GM12878 (cell line): ENCODE measurements at regions not wholly inside any gene's neighbourhood (a gene's known extent, or its start where the extent isn't known, plus 50 kb on each side); places are given as distances from the start of the nearest gene placed in this dataset.

Source experiments
- ATAC-seq: fragments of 200-7000 bp; cut with Tn5 transposase; 3 replicates; pipeline ENCODE4 v1.9.1; 2020; ENCODE audit warnings: mild to moderate bottlenecking, moderate library complexity
- BruUV-seq: library from RNA; stranded (reverse); fragments of 400-500 nt; replicated peaks from 2 replicates; lab custom pipeline; 2021; lab: Mats Ljungman, UMichigan
- CTCF ChIA-PET: fragments of 300-600 bp; sonication (Branson Sonifier 250); formaldehyde crosslinking; extraction: SDS; loops from one replicate; lab custom pipeline; 2021; ENCODE audit warnings: inconsistent platforms; lab: Yijun Ruan, JAX
- POLR2A ChIA-PET: fragments of 350-600 bp; formaldehyde crosslinking; extraction: SDS; loops from one replicate; lab custom pipeline; 2021; ENCODE audit warnings: inconsistent platforms; lab: Charles Lee
- RAD21 ChIA-PET: fragments of 300-600 bp; sonication (Branson Sonifier 250); formaldehyde crosslinking; loops from one replicate; lab custom pipeline; 2023; ENCODE audit warnings: antibody characterized with exemption; ENCODE audit not compliant: unreplicated experiment; lab: Charles Lee
- SMC1A ChIA-PET: fragments of 300-600 bp; sonication (Branson Sonifier 250); formaldehyde crosslinking; loops from one replicate; lab custom pipeline; 2023; ENCODE audit not compliant: unreplicated experiment, uncharacterized antibody; lab: Charles Lee
- DNase-seq: peaks from one replicate; pipeline ENCODE4 v3.0.0-alpha.2; 2011; ENCODE audit warnings: low read depth, low spot score
- FAIRE-seq: peaks from 3 replicates; lab custom pipeline; 2011; peaks lifted over from hg19 to GRCh38; lab: Jason Lieb, UNC
- H2AFZ ChIP-seq: 2 replicates; pipeline ENCODE4 v1.6.0; 2011; ENCODE audit warnings: low read depth, low read length, control low read depth; ENCODE audit not compliant: control insufficient read depth
- H3K27ac ChIP-seq: 2 replicates; pipeline ENCODE4 v1.5.1; 2011; ENCODE audit warnings: control low read depth; ENCODE audit not compliant: control insufficient read depth, insufficient read depth
- H3K27me3 ChIP-seq, 2 experiments: replicated peaks in 1 of 2; 2 replicates each; pipeline versions ENCODE4 v1.6.0 to v1.6.1; 2011; ENCODE audit warnings: low read length in 1 of 2; ENCODE audit not compliant: control insufficient read depth in 2 of 2, insufficient read depth in 2 of 2
- H3K36me3 ChIP-seq, 2 experiments: 2 replicates each; pipeline ENCODE4 v1.5.1; 2011; ENCODE audit warnings: low read length in 1 of 2; ENCODE audit not compliant: control insufficient read depth in 2 of 2, insufficient read depth in 2 of 2
- H3K4me1 ChIP-seq: 2 replicates; pipeline ENCODE4 v1.6.1; 2011; ENCODE audit warnings: mild to moderate bottlenecking, low read length, moderate library complexity, mixed read lengths; ENCODE audit not compliant: control insufficient read depth, insufficient read depth
- H3K4me2 ChIP-seq: 2 replicates; pipeline ENCODE4 v1.6.0; 2011; ENCODE audit warnings: control low read depth; ENCODE audit not compliant: control insufficient read depth, insufficient read depth
- H3K4me3 ChIP-seq: fragments of 200-600 bp; sonication (generic); 2 replicates; pipeline ENCODE4 v1.5.1; 2016
- H3K79me2 ChIP-seq: 2 replicates; pipeline ENCODE4 v1.6.0; 2011; ENCODE audit warnings: low read length; ENCODE audit not compliant: control insufficient read depth, insufficient read depth
- H3K9ac ChIP-seq: 2 replicates; pipeline ENCODE4 v1.8.0; 2011; ENCODE audit warnings: low read length, control low read depth, mixed read lengths; ENCODE audit not compliant: control insufficient read depth, insufficient read depth
- H3K9me3 ChIP-seq: replicated peaks from 3 replicates; pipeline ENCODE4 v1.5.1; 2011; ENCODE audit warnings: mild to moderate bottlenecking, low read length; ENCODE audit not compliant: control insufficient read depth, insufficient read depth
- H4K20me1 ChIP-seq: 2 replicates; pipeline ENCODE4 v1.6.0; 2011; ENCODE audit not compliant: control insufficient read depth, insufficient read depth
- JUNB ChIP-seq: IDR thresholded peaks from 2 replicates; pipeline ENCODE4 v1.6.1; 2016; ENCODE audit warnings: antibody characterized with exemption, mild to moderate bottlenecking
- JUND ChIP-seq: IDR thresholded peaks from 2 replicates; pipeline ENCODE4 v1.6.1; 2012; ENCODE audit warnings: low read depth, mild to moderate bottlenecking, low read length, improper control_type of control experiment, moderate library complexity
- TCF3 ChIP-seq: IDR thresholded peaks from 2 replicates; pipeline ENCODE4 v1.6.1; 2012; ENCODE audit warnings: low read depth, mild to moderate bottlenecking, low read length, borderline replicate concordance; ENCODE audit not compliant: insufficient read depth
- WGBS: methylation state at CpG from one replicate; pipeline ENCODE4 v1.1.6; 2016; ENCODE audit warnings: low lambda C conversion rate; ENCODE audit not compliant: insufficient replicate concordance, insufficient coverage; ENCODE audit errors: missing lambda C conversion rate; 5-methylcytosine and 5-hydroxymethylcytosine counted together
- in situ Hi-C: fragments of 300-500 bp; cut with MboI; formaldehyde crosslinking; loops from 9 replicates; pipeline ENCODE4 v1.14.3; 2018; ENCODE audit warnings: mixed read lengths
- intact Hi-C: fragments of 100-400 bp; cut with micrococcal nuclease; formaldehyde crosslinking; loops from one replicate; pipeline ENCODE4 v1.14.2; 2022; ENCODE audit not compliant: unreplicated experiment
- TF ChIP-seq, protein P1 (sequence below): fragments of 450-650 bp; IDR thresholded peaks from 2 replicates; pipeline ENCODE4 v1.6.1; 2017; ENCODE audit warnings: mild to moderate bottlenecking, moderate library complexity
- TF ChIP-seq, protein P2 (sequence below): IDR thresholded peaks from 2 replicates; pipeline ENCODE4 v1.6.1; 2012; ENCODE audit warnings: low read depth, low read length, improper control_type of control experiment
- TF ChIP-seq, protein P3 (sequence below): IDR thresholded peaks from 2 replicates; pipeline ENCODE4 v1.6.1; 2011; ENCODE audit warnings: mild to moderate bottlenecking, low read depth, low read length, moderate library complexity; ENCODE audit not compliant: insufficient replicate concordance
- TF ChIP-seq, protein P4 (sequence below): fragments of 450-650 bp; IDR thresholded peaks from 2 replicates; pipeline ENCODE4 v1.6.1; 2017; ENCODE audit warnings: antibody characterized with exemption, mild to moderate bottlenecking, moderate library complexity

DNA sequence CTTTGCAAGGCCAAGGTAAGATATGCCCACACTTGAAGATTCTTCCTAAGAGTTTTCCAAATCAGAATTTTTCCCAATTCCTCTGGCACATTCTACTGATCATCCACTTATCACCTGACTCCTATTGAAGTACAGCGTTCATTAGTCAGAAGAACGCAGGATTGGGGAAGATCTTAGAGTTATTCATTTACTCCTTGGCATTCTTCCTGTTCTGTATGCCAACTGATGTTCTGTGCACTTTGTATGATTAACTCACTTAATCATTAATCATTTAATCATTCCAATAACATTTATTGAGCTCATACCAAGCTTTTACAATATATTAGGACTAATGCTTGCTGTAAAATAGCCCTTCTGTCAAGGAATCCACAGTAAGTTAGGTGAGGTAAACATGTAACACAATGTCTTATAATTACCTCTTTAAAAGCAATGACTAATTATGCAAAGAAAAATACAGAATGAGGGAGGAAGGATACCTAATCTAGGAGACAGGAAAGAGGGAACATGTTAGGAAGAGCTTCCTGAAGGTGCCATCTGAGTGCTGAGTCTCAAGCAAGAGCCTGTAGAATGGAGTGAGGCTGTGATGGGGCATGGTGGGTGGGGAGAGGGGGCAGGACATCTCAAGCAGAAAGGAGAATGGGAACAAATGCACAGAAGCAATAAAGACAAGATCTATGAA lies 71.1 kb upstream of the DPT start:
- ChIA-PET POLR2A (no interaction called here), SMC1A (interaction anchor here (1.4 kb wide), 1 partner anchor 24 kb away, joined by 3 read pairs; no protein-coding TSS in a partner anchor), RAD21 (no interaction called here), CTCF (interaction anchor here (1.0 kb wide), 1 partner anchor 25 kb away, joined by 3 read pairs; no protein-coding TSS in a partner anchor)
- 22% methylated on average over 2 of the region's 2 CpGs for WGBS
- intact Hi-C loops, result no loop called here
- Histone ChIP-seq H4K20me1 (no peaks in the 10 kb centered on the region), H3K79me2 (no peaks in the 10 kb centered on the region), H3K9me3 (no peaks in the 10 kb centered on the region), H3K4me2 (no peak overlapping the region), H3K36me3 (no peaks in the 10 kb centered on the region), H2AFZ (no peak overlapping the region), H3K9ac (no peak overlapping the region), H3K27ac (no peak overlapping the region), H3K4me3 (no peak overlapping the region), H3K27me3 (peaks cover 0 to 2% of the 10 kb centered on the region in 2 experiments; a peak in 1 of 4 replicates), H3K4me1 (no peaks in the 10 kb centered on the region)
- no peak for ATAC-seq
- BruUV-seq, result no TSS peak
- TF ChIP-seq, protein P1, sequence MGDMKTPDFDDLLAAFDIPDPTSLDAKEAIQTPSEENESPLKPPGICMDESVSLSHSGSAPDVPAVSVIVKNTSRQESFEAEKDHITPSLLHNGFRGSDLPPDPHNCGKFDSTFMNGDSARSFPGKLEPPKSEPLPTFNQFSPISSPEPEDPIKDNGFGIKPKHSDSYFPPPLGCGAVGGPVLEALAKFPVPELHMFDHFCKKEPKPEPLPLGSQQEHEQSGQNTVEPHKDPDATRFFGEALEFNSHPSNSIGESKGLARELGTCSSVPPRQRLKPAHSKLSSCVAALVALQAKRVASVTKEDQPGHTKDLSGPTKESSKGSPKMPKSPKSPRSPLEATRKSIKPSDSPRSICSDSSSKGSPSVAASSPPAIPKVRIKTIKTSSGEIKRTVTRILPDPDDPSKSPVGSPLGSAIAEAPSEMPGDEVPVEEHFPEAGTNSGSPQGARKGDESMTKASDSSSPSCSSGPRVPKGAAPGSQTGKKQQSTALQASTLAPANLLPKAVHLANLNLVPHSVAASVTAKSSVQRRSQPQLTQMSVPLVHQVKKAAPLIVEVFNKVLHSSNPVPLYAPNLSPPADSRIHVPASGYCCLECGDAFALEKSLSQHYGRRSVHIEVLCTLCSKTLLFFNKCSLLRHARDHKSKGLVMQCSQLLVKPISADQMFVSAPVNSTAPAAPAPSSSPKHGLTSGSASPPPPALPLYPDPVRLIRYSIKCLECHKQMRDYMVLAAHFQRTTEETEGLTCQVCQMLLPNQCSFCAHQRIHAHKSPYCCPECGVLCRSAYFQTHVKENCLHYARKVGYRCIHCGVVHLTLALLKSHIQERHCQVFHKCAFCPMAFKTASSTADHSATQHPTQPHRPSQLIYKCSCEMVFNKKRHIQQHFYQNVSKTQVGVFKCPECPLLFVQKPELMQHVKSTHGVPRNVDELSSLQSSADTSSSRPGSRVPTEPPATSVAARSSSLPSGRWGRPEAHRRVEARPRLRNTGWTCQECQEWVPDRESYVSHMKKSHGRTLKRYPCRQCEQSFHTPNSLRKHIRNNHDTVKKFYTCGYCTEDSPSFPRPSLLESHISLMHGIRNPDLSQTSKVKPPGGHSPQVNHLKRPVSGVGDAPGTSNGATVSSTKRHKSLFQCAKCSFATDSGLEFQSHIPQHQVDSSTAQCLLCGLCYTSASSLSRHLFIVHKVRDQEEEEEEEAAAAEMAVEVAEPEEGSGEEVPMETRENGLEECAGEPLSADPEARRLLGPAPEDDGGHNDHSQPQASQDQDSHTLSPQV, result no peak
- TF ChIP-seq JUND (no peak), TCF3 (no peak), JUNB (no peak)
- TF ChIP-seq, protein P2, sequence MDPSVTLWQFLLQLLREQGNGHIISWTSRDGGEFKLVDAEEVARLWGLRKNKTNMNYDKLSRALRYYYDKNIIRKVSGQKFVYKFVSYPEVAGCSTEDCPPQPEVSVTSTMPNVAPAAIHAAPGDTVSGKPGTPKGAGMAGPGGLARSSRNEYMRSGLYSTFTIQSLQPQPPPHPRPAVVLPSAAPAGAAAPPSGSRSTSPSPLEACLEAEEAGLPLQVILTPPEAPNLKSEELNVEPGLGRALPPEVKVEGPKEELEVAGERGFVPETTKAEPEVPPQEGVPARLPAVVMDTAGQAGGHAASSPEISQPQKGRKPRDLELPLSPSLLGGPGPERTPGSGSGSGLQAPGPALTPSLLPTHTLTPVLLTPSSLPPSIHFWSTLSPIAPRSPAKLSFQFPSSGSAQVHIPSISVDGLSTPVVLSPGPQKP, result no peak
- TF ChIP-seq, protein P3, sequence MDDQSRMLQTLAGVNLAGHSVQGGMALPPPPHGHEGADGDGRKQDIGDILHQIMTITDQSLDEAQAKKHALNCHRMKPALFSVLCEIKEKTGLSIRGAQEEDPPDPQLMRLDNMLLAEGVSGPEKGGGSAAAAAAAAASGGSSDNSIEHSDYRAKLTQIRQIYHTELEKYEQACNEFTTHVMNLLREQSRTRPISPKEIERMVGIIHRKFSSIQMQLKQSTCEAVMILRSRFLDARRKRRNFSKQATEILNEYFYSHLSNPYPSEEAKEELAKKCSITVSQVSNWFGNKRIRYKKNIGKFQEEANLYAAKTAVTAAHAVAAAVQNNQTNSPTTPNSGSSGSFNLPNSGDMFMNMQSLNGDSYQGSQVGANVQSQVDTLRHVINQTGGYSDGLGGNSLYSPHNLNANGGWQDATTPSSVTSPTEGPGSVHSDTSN, result no peak
- TF ChIP-seq, protein P4, sequence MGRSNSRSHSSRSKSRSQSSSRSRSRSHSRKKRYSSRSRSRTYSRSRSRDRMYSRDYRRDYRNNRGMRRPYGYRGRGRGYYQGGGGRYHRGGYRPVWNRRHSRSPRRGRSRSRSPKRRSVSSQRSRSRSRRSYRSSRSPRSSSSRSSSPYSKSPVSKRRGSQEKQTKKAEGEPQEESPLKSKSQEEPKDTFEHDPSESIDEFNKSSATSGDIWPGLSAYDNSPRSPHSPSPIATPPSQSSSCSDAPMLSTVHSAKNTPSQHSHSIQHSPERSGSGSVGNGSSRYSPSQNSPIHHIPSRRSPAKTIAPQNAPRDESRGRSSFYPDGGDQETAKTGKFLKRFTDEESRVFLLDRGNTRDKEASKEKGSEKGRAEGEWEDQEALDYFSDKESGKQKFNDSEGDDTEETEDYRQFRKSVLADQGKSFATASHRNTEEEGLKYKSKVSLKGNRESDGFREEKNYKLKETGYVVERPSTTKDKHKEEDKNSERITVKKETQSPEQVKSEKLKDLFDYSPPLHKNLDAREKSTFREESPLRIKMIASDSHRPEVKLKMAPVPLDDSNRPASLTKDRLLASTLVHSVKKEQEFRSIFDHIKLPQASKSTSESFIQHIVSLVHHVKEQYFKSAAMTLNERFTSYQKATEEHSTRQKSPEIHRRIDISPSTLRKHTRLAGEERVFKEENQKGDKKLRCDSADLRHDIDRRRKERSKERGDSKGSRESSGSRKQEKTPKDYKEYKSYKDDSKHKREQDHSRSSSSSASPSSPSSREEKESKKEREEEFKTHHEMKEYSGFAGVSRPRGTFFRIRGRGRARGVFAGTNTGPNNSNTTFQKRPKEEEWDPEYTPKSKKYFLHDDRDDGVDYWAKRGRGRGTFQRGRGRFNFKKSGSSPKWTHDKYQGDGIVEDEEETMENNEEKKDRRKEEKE, result no peak
- DNase-seq, result no peak
- in situ Hi-C loops, result no loop called here
- FAIRE-seq, result no peak
